K562 (cell line): ENCODE measurements at regions not wholly inside any gene's neighbourhood (a gene's known extent, or its start where the extent isn't known, plus 50 kb on each side); places are given as distances from the start of the nearest gene placed in this dataset.
A peak's percentile ranks its signal among the peaks of the same experiment; 100 is the strongest.

ENCODE experiments used
- ATAC-seq: fragments of 200-7000 bp; cut with Tn5 transposase; 3 replicates; pipeline ENCODE4 v1.9.1; 2020; ENCODE audit warnings: moderate library complexity
- BruUV-seq: library from RNA; stranded (reverse); fragments of 400-500 nt; replicated peaks from 2 replicates; lab custom pipeline; 2021; lab: Mats Ljungman, UMichigan
- CTCF ChIA-PET: fragments of 300-600 bp; formaldehyde crosslinking; extraction: SDS; loops from one replicate; lab custom pipeline; 2021; ENCODE audit warnings: low intra/inter-chr PET ratio; lab: Yijun Ruan, JAX
- POLR2A ChIA-PET: fragments of 300-600, 350-650 bp; sonication (Branson Sonifier 250); formaldehyde crosslinking; extraction: SDS; loops from one replicate; lab custom pipeline; 2021; ENCODE audit warnings: antibody characterized with exemption, inconsistent platforms; lab: Yijun Ruan, JAX
- DNase-seq, 4 experiments: peaks; one replicate each; pipeline versions ENCODE4 v3.0.0 to v3.0.0-alpha.2; 2011 to 2018; ENCODE audit warnings: low spot score in 3 of 4, mixed read lengths in 3 of 4; ENCODE audit errors: extremely low read depth in 1 of 4
- FAIRE-seq: peaks from 2 replicates; lab custom pipeline; 2011; peaks lifted over from hg19 to GRCh38; lab: Jason Lieb, UNC
- H2AFZ ChIP-seq: 2 replicates; pipeline ENCODE4 v1.6.0; 2011; ENCODE audit warnings: low read depth, low read length, control low read depth, inconsistent platforms
- H3K27ac ChIP-seq: fragments of 200-600 bp; 3 replicates; pipeline ENCODE4 v1.8.0; 2011; ENCODE audit warnings: low read depth, mild to moderate bottlenecking, control low read depth, inconsistent platforms, low read length, moderate library complexity, mixed read lengths; ENCODE audit errors: extremely low read depth
- H3K27me3 ChIP-seq, 2 experiments: fragments of 300-600 bp in 1 of 2; 2 replicates in 1 of 2; 3 replicates in 1 of 2; pipeline versions ENCODE4 v1.6.0 to v1.8.0; 2011; ENCODE audit warnings: inconsistent platforms in 2 of 2, low read length in 2 of 2, mild to moderate bottlenecking in 1 of 2, mixed read lengths in 1 of 2, moderate library complexity in 1 of 2; ENCODE audit not compliant: control insufficient read depth in 2 of 2, insufficient read depth in 2 of 2
- H3K36me3 ChIP-seq: fragments of 300-600 bp; 3 replicates; pipeline ENCODE4 v1.8.0; 2011; ENCODE audit warnings: mild to moderate bottlenecking, low read length, inconsistent platforms; ENCODE audit not compliant: control insufficient read depth, insufficient read depth
- H3K4me1 ChIP-seq, 2 experiments: fragments of 200-600 bp in 1 of 2; replicated peaks in 1 of 2; 2 replicates in 1 of 2; 3 replicates in 1 of 2; pipeline versions ENCODE4 v1.5.1 to v1.8.0; 2011; ENCODE audit warnings: inconsistent platforms in 2 of 2, low read length in 2 of 2, mild to moderate bottlenecking in 1 of 2, mixed read lengths in 1 of 2, moderate library complexity in 1 of 2; ENCODE audit not compliant: control insufficient read depth in 2 of 2, insufficient read depth in 2 of 2
- H3K4me2 ChIP-seq: 2 replicates; pipeline ENCODE4 v1.6.1; 2011; ENCODE audit warnings: low read length, control low read depth, inconsistent platforms, mixed read lengths; ENCODE audit not compliant: insufficient read depth
- H3K4me3 ChIP-seq: fragments of 200-600 bp; sonication (generic), shearing (Covaris generic); 2 replicates; pipeline ENCODE4 v1.5.1; 2016; ENCODE audit warnings: control low read depth, inconsistent platforms
- H3K79me2 ChIP-seq: fragments of 200-600 bp; 3 replicates; pipeline ENCODE4 v1.8.0; 2011; ENCODE audit warnings: low read length, inconsistent platforms; ENCODE audit not compliant: control insufficient read depth, insufficient read depth
- H3K9ac ChIP-seq, 2 experiments: 2 replicates each; pipeline versions ENCODE4 v1.6.0 to v1.6.1; 2011; ENCODE audit warnings: low read depth in 2 of 2, low read length in 2 of 2, control low read depth in 1 of 2, inconsistent platforms in 1 of 2, mild to moderate bottlenecking in 1 of 2, mixed read lengths in 1 of 2; ENCODE audit not compliant: insufficient read depth in 1 of 2
- H3K9me1 ChIP-seq: one replicate; pipeline ENCODE4 v1.6.0; 2011; ENCODE audit warnings: inconsistent platforms, mild to moderate bottlenecking, low read length, moderate library complexity; ENCODE audit not compliant: control insufficient read depth, insufficient read depth
- H3K9me3 ChIP-seq: replicated peaks from 2 replicates; pipeline ENCODE4 v1.5.1; 2011; ENCODE audit warnings: low read depth, low read length, inconsistent platforms; ENCODE audit not compliant: control insufficient read depth, insufficient read depth
- H4K20me1 ChIP-seq: replicated peaks from 2 replicates; pipeline ENCODE4 v1.6.1; 2011; ENCODE audit warnings: low read length, inconsistent platforms, mixed read lengths; ENCODE audit not compliant: control insufficient read depth, insufficient read depth
- FOSL1 ChIP-seq: fragments of 200-800 bp; sonication (Bioruptor generic); conservative IDR thresholded peaks from 2 replicates; pipeline ENCODE4 v1.6.1; 2016; ENCODE audit warnings: missing genetic modification characterization, missing compliant biosample characterization
- JUNB ChIP-seq: fragments of 450-650 bp; formaldehyde crosslinking; conservative IDR thresholded peaks from 2 replicates; pipeline ENCODE4 v1.4.0; 2020; ENCODE audit warnings: mild to moderate bottlenecking
- NUFIP1 ChIP-seq: fragments of 450-650 bp; IDR thresholded peaks from 2 replicates; pipeline ENCODE4 v1.6.1; 2018; ENCODE audit not compliant: partially characterized antibody
- POLR2H ChIP-seq: IDR thresholded peaks from 2 replicates; pipeline ENCODE4 v1.6.1; 2016; ENCODE audit warnings: missing genetic modification characterization, low read depth, mild to moderate bottlenecking, control low read depth, missing compliant biosample characterization, moderate library complexity
- RBM34 ChIP-seq: fragments of 200-400 bp; formaldehyde crosslinking; IDR thresholded peaks from 2 replicates; pipeline ENCODE4 v1.6.1; 2018; ENCODE audit warnings: low read length, borderline replicate concordance; ENCODE audit not compliant: insufficient read depth
- SAFB2 ChIP-seq: fragments of 200-400 bp; formaldehyde crosslinking; IDR thresholded peaks from 2 replicates; pipeline ENCODE4 v1.6.1; 2018; ENCODE audit warnings: borderline replicate concordance, low read length, low read depth, moderate library complexity; ENCODE audit not compliant: severe bottlenecking
- ZNF354B ChIP-seq: fragments of 250-450 bp; sonication (Bioruptor Pico); IDR thresholded peaks from 2 replicates; pipeline ENCODE4 v1.4.0; 2020
- ZNF436 ChIP-seq: fragments of 250-450, 450-650 bp; sonication (Bioruptor Pico); formaldehyde crosslinking; IDR thresholded peaks from 2 replicates; pipeline ENCODE4 v1.7.0; 2020; ENCODE audit warnings: mild to moderate bottlenecking
- ZNF583 ChIP-seq: fragments of 250-450 bp; sonication (Bioruptor Pico); IDR thresholded peaks from 2 replicates; pipeline ENCODE4 v1.4.0; 2020
- ZNF586 ChIP-seq: fragments of 450-650 bp; formaldehyde crosslinking; conservative IDR thresholded peaks from 2 replicates; pipeline ENCODE4 v1.4.0; 2020; ENCODE audit warnings: mild to moderate bottlenecking, moderate library complexity
- WGBS: fragments of 100-300 bp; shearing (Covaris generic); methylation state at CpG from one replicate; pipeline ENCODE4 v1.1.6; 2016; ENCODE audit warnings: low coverage, mixed read lengths; ENCODE audit not compliant: insufficient coverage; ENCODE audit errors: missing lambda C conversion rate; 5-methylcytosine and 5-hydroxymethylcytosine counted together
- in situ Hi-C: fragments of 300-500 bp; cut with MboI; formaldehyde crosslinking; loops from 4 replicates; pipeline ENCODE4 v1.15.0; 2018; ENCODE audit warnings: inconsistent platforms, mixed read lengths
- intact Hi-C: fragments of 100-400 bp; cut with micrococcal nuclease; formaldehyde crosslinking; loops from 2 replicates; pipeline ENCODE4 v1.14.2; 2022
- TF ChIP-seq, protein P1 (sequence below), 2 experiments: fragments of 450-650 bp in 1 of 2; sonication (generic) in 1 of 2; formaldehyde crosslinking in 1 of 2; IDR thresholded peaks in 1 of 2; conservative IDR thresholded peaks in 1 of 2; 2 replicates each; pipeline versions ENCODE4 v1.6.1 to v1.8.1; 2016 to 2023; ENCODE audit warnings: mild to moderate bottlenecking in 2 of 2, moderate library complexity in 2 of 2, inconsistent platforms in 1 of 2, missing genetic modification reagents in 1 of 2

DNA sequence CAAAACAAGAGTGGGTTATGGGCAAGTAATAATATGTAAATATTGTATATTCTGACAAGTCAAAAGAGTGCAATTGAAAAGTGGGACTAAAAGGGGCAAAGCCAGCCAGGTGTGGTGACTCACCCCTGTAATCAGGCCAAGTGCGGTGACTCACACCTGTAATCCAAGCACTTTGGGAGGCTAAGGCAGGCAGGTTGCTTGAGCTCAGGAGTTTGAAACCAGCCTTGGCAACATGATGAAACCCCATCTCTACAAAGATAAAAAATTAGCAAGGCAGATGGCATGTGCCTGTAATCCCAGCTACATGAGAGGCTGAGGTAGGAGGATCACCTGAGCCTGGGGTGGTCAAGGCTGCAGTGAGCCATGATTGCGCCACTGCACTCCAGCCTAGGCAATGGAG lies 304.0 kb downstream of the HHIPL2 start:
- ATAC-seq, result no peak
- no peak for FAIRE-seq
- H3K27ac ChIP-seq, result no peak overlapping the region

DNA sequence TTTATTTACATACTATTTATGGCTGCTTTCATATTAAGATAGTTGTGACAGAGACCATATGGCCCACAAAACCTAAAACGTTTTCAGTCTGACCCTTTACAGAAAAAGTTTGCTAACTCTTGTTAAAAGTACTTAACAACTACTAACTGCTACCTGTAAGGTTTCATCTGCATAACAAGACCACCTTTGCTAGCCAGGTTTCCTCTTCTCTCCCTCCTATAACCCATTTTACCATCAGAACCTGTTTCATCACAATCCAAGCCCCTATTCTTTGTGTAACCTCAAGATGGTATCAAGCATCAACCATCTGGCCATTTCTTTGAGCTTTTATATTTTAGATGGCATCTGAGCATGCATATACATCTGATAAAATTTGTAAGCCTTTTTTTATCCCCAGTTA lies 305.4 kb downstream of the HHIPL2 start:
- in situ Hi-C loops, result no loop called here
- Histone ChIP-seq H4K20me1 (no peaks in the 10 kb centered on the region), H3K9ac (no peak overlapping the region), H3K27ac (no peak overlapping the region), H3K36me3 (no peaks in the 10 kb centered on the region), H3K9me3 (peaks cover 3% of the 10 kb centered on the region; the same call in 1 of the 2 replicates), H2AFZ (no peak overlapping the region), H3K9me1 (no peaks in the 10 kb centered on the region), H3K4me1 (peaks cover 0 to 6% of the 10 kb centered on the region in 2 experiments; a peak in 2 of 5 replicates), H3K4me2 (no peak overlapping the region), H3K79me2 (no peaks in the 10 kb centered on the region), H3K27me3 (no peaks in the 10 kb centered on the region), H3K4me3 (no peak overlapping the region)
- TF ChIP-seq ZNF436 (CRISPR knock-in tag) (no peak), ZNF586 (CRISPR knock-in tag) (no peak)
- ATAC-seq (no peak), FAIRE-seq (no peak), DNase-seq (no peak)
- 0% methylated on average over 1 of the region's 1 CpG for WGBS
- ChIA-PET POLR2A (no interaction called here), CTCF (no interaction called here)
- intact Hi-C loops, result no loop called here
- no TSS peak for BruUV-seq

More for the DNA sequence above, 304.0 kb downstream of the HHIPL2 start:
- no peaks in the 10 kb centered on the region for H3K27me3 ChIP-seq
- H2AFZ ChIP-seq, result no peak overlapping the region
- TF ChIP-seq POLR2H (no peak), ZNF354B (CRISPR knock-in tag) (no peak), ZNF583 (CRISPR knock-in tag) (no peak), SAFB2 (no peak), NUFIP1 (no peak), RBM34 (no peak), JUNB (CRISPR knock-in tag) (peak; percentile 73), FOSL1 (tag) (peak; percentile 39)
- TF ChIP-seq, protein P1, sequence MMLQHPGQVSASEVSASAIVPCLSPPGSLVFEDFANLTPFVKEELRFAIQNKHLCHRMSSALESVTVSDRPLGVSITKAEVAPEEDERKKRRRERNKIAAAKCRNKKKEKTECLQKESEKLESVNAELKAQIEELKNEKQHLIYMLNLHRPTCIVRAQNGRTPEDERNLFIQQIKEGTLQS (IDR thresholded peaks at IDR 0.05), result peak; percentile 24; the same call in 1 of the 2 replicates
- TF ChIP-seq, protein P1 (CRISPR knock-in tag; conservative IDR thresholded peaks at IDR 0.05), result no peak
- peaks cover 0 to 6% of the 10 kb centered on the region in 2 experiments; a peak in 2 of 5 replicates for H3K4me1 ChIP-seq
- no peak overlapping the region for H3K9ac ChIP-seq
- H3K9me1 ChIP-seq, result no peaks in the 10 kb centered on the region
- H3K4me3 ChIP-seq, result no peak overlapping the region
- H3K79me2 ChIP-seq, result no peaks in the 10 kb centered on the region
- H3K4me2 ChIP-seq, result no peak overlapping the region
- WGBS, result 6% methylated on average over 2 of the region's 2 CpGs
- no TSS peak for BruUV-seq
- H3K36me3 ChIP-seq, result no peaks in the 10 kb centered on the region
- H4K20me1 ChIP-seq, result no peaks in the 10 kb centered on the region
- H3K9me3 ChIP-seq, result peaks cover 3% of the 10 kb centered on the region; the same call in 1 of the 2 replicates
- in situ Hi-C loops (no loop called here), intact Hi-C loops (no loop called here)
- no peak for DNase-seq
- ChIA-PET CTCF (no interaction called here), POLR2A (no interaction called here)
